ENCODE measurements at regions not wholly inside any gene's neighbourhood (a gene's known extent, or its start where the extent isn't known, plus 50 kb on each side); places are given as distances from the start of the nearest gene placed in this dataset.

DNA sequence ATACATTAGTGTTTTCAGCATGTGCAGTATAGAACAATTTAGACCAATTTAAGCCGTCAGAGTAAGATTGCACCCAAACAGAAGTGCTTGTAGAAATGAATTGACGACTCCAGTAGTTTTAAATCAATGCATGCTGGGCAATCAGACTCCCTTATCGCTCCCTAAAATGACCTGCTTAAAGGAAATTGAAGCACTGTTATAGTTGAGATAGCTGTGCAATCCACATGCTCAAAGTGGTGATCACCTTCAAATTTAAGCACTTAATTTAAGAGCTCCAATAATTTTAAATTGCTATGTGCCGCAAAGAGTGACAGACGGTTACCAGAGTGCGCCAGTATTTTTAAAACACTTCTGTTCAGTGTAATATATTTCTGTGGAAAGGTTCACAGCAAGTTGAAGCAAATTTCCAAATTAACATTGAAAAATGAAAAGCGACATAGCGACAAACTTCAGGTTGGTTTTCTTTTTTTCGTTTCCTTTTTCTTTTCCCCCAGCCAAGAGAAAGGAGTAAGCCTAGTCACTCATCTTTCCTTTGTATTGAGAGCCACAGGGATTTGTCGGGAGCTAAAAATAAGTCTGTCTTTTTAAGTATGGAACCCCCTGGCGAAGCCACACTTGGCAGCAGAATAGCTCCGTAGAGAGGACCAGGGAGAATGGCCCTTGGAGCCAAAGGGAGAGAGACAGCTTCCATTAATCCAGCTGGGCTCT lies 436.4 kb upstream of the RBMS3 start:
- TF ChIP-seq, protein P1, sequence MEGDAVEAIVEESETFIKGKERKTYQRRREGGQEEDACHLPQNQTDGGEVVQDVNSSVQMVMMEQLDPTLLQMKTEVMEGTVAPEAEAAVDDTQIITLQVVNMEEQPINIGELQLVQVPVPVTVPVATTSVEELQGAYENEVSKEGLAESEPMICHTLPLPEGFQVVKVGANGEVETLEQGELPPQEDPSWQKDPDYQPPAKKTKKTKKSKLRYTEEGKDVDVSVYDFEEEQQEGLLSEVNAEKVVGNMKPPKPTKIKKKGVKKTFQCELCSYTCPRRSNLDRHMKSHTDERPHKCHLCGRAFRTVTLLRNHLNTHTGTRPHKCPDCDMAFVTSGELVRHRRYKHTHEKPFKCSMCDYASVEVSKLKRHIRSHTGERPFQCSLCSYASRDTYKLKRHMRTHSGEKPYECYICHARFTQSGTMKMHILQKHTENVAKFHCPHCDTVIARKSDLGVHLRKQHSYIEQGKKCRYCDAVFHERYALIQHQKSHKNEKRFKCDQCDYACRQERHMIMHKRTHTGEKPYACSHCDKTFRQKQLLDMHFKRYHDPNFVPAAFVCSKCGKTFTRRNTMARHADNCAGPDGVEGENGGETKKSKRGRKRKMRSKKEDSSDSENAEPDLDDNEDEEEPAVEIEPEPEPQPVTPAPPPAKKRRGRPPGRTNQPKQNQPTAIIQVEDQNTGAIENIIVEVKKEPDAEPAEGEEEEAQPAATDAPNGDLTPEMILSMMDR (IDR thresholded peaks at IDR 0.05 in 4 of 5, conservative IDR thresholded peaks at IDR 0.05 in 1 of 5): no peak
- no peak for TF ChIP-seq POLR2A (IDR thresholded peaks at IDR 0.05)

Data from gastrocnemius medialis (tissue), 4 donors.